A673 (cell line): ENCODE measurements at regions not wholly inside any gene's neighbourhood (a gene's known extent, or its start where the extent isn't known, plus 50 kb on each side); places are given as distances from the start of the nearest gene placed in this dataset.

Source experiments
- EZH2 ChIP-seq: fragments of 200-600 bp; sonication (generic); IDR thresholded peaks from 2 replicates; pipeline ENCODE4 v1.6.1; 2017; ENCODE audit warnings: borderline replicate concordance, low read depth, mild to moderate bottlenecking, mixed read lengths, antibody characterized with exemption, low read length; ENCODE audit not compliant: poor library complexity, severe bottlenecking
- TF ChIP-seq, protein P1 (sequence below): fragments of 300-800, 200-600 bp; sonication (generic); conservative IDR thresholded peaks from 2 replicates; pipeline ENCODE4 v1.5.1; 2017; ENCODE audit warnings: low read depth, mild to moderate bottlenecking, antibody characterized with exemption, low read length, moderate library complexity, mixed read lengths

DNA sequence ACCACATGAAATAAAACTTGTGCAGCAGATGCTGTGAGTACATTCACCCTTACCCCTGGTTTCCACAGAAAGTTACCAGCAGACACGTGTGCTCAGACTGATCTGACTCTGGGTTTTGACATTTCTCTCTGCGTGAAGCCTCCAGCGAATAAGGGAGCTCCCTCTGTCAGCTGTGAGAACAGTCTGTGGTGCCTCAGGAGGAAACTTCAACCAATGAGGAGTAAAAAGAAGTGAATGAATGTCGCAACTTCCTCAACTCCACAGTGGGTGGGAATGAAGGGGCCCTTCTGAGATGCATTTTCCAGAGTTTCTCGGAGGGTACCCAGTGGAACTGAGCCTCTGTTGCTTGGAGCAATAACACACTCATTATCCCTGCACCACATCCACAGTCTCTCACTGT is 743.4 kb downstream of the TNS3 start:
- TF ChIP-seq, protein P1, sequence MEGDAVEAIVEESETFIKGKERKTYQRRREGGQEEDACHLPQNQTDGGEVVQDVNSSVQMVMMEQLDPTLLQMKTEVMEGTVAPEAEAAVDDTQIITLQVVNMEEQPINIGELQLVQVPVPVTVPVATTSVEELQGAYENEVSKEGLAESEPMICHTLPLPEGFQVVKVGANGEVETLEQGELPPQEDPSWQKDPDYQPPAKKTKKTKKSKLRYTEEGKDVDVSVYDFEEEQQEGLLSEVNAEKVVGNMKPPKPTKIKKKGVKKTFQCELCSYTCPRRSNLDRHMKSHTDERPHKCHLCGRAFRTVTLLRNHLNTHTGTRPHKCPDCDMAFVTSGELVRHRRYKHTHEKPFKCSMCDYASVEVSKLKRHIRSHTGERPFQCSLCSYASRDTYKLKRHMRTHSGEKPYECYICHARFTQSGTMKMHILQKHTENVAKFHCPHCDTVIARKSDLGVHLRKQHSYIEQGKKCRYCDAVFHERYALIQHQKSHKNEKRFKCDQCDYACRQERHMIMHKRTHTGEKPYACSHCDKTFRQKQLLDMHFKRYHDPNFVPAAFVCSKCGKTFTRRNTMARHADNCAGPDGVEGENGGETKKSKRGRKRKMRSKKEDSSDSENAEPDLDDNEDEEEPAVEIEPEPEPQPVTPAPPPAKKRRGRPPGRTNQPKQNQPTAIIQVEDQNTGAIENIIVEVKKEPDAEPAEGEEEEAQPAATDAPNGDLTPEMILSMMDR: no peak
- TF ChIP-seq EZH2: no peak
